Stimulated activated CD4-positive, alpha-beta T cell treated with anti-CD3 and anti-CD28 coated beads, TNF-alpha, amount 100 ng/mL, for 1 hour (primary cell): ENCODE measurements at regions not wholly inside any gene's neighbourhood (a gene's known extent, or its start where the extent isn't known, plus 50 kb on each side); places are given as distances from the start of the nearest gene placed in this dataset.

ENCODE experiments used
- DNase-seq, 3 donors: peaks; one replicate each; pipeline ENCODE4 v3.0.0-alpha.2; 2020; ENCODE audit warnings: low read depth in 3 of 3, low spot score in 1 of 3

GRCh38 chr1:65090406-65090805 lies 57.6 kb upstream of the AK4 start:
- no peak for DNase-seq

- no peak for DNase-seq
Observed at GRCh38 chr1:65092691-65093090, 55.3 kb upstream of the AK4 start.

GRCh38 chr1:65097076-65097475 lies 50.9 kb upstream of the AK4 start:
- DNase-seq: no peak
